Prostate gland (tissue), 2 donors: ENCODE measurements at regions not wholly inside any gene's neighbourhood (a gene's known extent, or its start where the extent isn't known, plus 50 kb on each side); places are given as distances from the start of the nearest gene placed in this dataset.

Source experiments
- DNase-seq: peaks from one replicate; pipeline ENCODE4 v3.0.0-alpha.2; 2019; ENCODE audit warnings: low spot score
- H3K27ac ChIP-seq, 2 donors: fragments of 200-600 bp; sonication (generic); 2 replicates each; pipeline ENCODE4 v1.5.1; 2017 to 2019
- H3K27me3 ChIP-seq: fragments of 200-600 bp; sonication (generic); replicated peaks from 2 replicates; pipeline ENCODE4 v1.5.1; 2019; ENCODE audit not compliant: insufficient read depth
- H3K36me3 ChIP-seq, 2 donors: fragments of 200-600 bp; sonication (generic); 1 replicate in 1 of 2; 2 replicates in 1 of 2; pipeline versions ENCODE4 v1.5.1 to v1.8.1; 2017 to 2019
- H3K4me1 ChIP-seq: fragments of 200-600 bp; sonication (generic); replicated peaks from 2 replicates; pipeline ENCODE4 v1.5.1; 2019
- H3K4me3 ChIP-seq, 2 donors: fragments of 200-600 bp; sonication (generic); 2 replicates each; pipeline ENCODE4 v1.5.1; 2017 to 2019
- H3K9me3 ChIP-seq: fragments of 200-600 bp; sonication (generic); 2 replicates; pipeline ENCODE4 v1.5.1; 2017
- POLR2A ChIP-seq: fragments of 450-650 bp; IDR thresholded peaks from one replicate; pipeline ENCODE4 v1.6.1; 2016; ENCODE audit warnings: antibody characterized with exemption, mild to moderate bottlenecking
- POLR2AphosphoS5 ChIP-seq: sonication (generic); formaldehyde crosslinking; IDR thresholded peaks from one replicate; pipeline ENCODE4 v1.6.1; 2017; ENCODE audit warnings: antibody characterized with exemption
- WGBS: methylation state at CpG from one replicate; pipeline ENCODE4 v1.1.5; 2018; 5-methylcytosine and 5-hydroxymethylcytosine counted together
- intact Hi-C: fragments of 100-400 bp; cut with DNase I; formaldehyde crosslinking; loops from one replicate; pipeline ENCODE4 v1.14.2; 2022
- TF ChIP-seq, protein P1 (sequence below), 4 experiments: fragments of 200-600 bp in 2 of 4; fragments of 450-650 bp in 2 of 4; sonication (generic) in 2 of 4; IDR thresholded peaks; 1 replicate in 3 of 4; 2 replicates in 1 of 4; pipeline ENCODE4 v1.5.1; 2016 to 2019; ENCODE audit warnings: antibody characterized with exemption in 4 of 4, mild to moderate bottlenecking in 2 of 4, moderate library complexity in 2 of 4

DNA sequence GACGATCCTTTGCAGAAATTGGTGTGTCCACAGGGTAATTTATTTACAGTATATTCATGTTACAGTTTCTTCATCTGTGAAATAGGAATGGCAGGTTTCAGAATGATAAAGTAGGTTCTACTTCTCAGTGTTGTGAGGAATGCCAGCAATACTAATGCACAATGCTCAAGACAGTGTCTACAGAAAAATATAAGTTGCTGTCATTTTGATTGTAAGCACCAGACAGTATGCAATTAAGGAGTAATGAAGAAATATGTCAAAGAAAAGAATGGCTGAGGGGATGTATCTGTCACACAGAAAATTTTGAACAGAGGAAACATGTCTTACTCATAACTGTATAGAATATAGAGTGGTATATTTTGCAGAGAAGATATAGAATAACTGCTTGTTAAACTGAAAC lies 525.4 kb downstream of the GALC start:
- H3K9me3 ChIP-seq: no peaks in the 10 kb centered on the region
- TF ChIP-seq POLR2AphosphoS5: no peak
- TF ChIP-seq POLR2A: no peak
- TF ChIP-seq, protein P1, sequence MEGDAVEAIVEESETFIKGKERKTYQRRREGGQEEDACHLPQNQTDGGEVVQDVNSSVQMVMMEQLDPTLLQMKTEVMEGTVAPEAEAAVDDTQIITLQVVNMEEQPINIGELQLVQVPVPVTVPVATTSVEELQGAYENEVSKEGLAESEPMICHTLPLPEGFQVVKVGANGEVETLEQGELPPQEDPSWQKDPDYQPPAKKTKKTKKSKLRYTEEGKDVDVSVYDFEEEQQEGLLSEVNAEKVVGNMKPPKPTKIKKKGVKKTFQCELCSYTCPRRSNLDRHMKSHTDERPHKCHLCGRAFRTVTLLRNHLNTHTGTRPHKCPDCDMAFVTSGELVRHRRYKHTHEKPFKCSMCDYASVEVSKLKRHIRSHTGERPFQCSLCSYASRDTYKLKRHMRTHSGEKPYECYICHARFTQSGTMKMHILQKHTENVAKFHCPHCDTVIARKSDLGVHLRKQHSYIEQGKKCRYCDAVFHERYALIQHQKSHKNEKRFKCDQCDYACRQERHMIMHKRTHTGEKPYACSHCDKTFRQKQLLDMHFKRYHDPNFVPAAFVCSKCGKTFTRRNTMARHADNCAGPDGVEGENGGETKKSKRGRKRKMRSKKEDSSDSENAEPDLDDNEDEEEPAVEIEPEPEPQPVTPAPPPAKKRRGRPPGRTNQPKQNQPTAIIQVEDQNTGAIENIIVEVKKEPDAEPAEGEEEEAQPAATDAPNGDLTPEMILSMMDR (IDR thresholded peaks at IDR 0.05): no peak
- H3K27me3 ChIP-seq: no peaks in the 10 kb centered on the region
- no peaks in the 10 kb centered on the region for H3K4me1 ChIP-seq
- no peak overlapping the region for H3K4me3 ChIP-seq
- 88% methylated on average over 1 of the region's 1 CpG for WGBS
- H3K36me3 ChIP-seq: no peaks in the 10 kb centered on the region
- intact Hi-C loops: no loop called here
- H3K27ac ChIP-seq: no peak overlapping the region
- DNase-seq: no peak

DNA sequence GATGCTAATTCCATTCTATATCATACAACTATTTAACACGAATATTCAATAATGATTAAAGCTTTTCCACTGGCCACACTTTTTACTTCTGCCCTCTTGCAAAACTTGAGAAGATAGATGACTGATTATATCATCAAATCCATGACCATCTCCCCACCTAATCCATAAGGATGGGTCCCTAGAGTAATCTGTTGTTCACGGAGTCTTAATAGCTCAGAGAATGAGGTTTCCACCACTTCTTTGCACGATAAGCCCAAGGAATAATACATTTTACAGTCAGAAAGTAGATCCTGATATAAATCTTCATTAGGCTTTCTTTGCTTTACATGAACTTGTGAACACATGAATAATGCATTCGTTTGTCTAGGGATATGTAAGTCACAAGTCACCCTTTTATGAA lies 527.2 kb downstream of the GALC start:
- 73% methylated on average over 4 of the region's 4 CpGs for WGBS
- Histone ChIP-seq H3K9me3 (no peaks in the 10 kb centered on the region), H3K4me3 (no peak overlapping the region), H3K27ac (no peak overlapping the region), H3K4me1 (no peaks in the 10 kb centered on the region), H3K27me3 (no peaks in the 10 kb centered on the region), H3K36me3 (no peaks in the 10 kb centered on the region)
- no peak for TF ChIP-seq POLR2AphosphoS5
- no peak for TF ChIP-seq POLR2A
- TF ChIP-seq, protein P1 (IDR thresholded peaks at IDR 0.05): no peak
- no peak for DNase-seq
- intact Hi-C loops: no loop called here

DNA sequence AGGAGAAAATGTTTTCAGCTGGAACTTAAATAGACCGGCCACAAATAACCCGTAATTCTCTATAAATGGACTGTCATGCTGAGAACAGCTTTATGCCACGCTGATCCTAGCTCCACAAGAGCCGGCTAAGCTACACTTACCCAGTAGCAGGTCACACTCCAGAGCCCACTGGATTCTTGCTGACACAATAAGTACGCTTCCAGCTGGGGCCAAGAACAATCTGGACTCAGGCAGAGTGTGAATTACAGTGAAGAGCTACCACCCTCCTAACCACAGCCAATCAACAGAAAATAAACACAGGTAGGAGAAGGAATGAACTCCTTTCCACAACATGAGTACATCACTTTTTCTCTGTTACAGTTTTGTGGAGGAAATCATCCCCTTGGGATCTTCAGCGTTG lies 531.3 kb downstream of the GALC start:
- H3K4me1 ChIP-seq: no peaks in the 10 kb centered on the region
- H3K27me3 ChIP-seq: no peaks in the 10 kb centered on the region
- intact Hi-C loops: no loop called here
- H3K27ac ChIP-seq: no peak overlapping the region
- H3K9me3 ChIP-seq: no peaks in the 10 kb centered on the region
- no peak overlapping the region for H3K4me3 ChIP-seq
- DNase-seq: no peak
- H3K36me3 ChIP-seq: no peaks in the 10 kb centered on the region
- 82% methylated on average over 6 of the region's 6 CpGs for WGBS
- TF ChIP-seq POLR2A (no peak), POLR2AphosphoS5 (no peak)
- TF ChIP-seq, protein P1 (IDR thresholded peaks at IDR 0.05): no peak

DNA sequence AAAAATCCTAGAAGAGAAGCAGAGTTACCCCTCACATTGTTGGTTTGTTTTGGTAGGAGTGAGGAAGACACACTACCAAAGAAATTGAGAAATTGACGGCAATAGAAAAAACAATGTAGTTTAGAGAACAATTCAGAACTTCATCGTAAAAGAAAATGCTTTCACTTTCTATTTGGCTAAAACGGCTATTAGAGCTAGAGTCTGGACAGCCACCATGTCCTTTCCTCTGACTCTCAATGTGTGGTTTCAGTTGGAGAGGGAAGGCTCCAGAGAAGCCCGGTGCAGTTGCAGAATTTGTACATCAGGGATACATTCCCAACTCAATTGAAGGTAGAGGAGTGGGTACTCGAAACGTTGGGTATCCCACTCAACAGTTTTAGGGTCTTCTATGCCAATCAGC lies 535.3 kb downstream of the GALC start:
- DNase-seq: no peak
- Histone ChIP-seq H3K4me3 (no peak overlapping the region), H3K27me3 (no peaks in the 10 kb centered on the region), H3K36me3 (no peaks in the 10 kb centered on the region), H3K9me3 (no peaks in the 10 kb centered on the region), H3K27ac (no peak overlapping the region), H3K4me1 (no peaks in the 10 kb centered on the region)
- TF ChIP-seq POLR2AphosphoS5 (no peak), POLR2A (no peak)
- TF ChIP-seq, protein P1 (IDR thresholded peaks at IDR 0.05): no peak
- WGBS: 75% methylated on average over 6 of the region's 6 CpGs
- intact Hi-C loops: no loop called here

DNA sequence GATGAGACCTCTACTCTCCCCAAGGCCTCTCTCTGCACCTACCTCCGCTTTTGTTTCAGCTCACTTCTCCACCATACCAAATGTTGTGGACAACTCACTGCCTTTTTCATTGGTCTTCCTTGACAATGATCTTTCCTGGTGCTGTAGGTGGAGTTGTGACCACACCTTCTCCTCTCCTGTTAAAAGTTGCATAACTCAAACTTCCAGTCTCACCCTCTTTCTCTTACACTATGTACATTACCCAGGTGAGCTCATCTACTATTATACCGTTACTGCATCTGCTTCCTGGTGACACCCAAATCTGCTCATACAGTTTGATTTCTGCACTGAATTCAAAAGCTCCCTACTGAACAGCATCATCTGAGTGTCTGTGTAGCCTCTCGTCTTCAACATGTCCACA lies 542.8 kb downstream of the GALC start:
- H3K36me3 ChIP-seq: no peaks in the 10 kb centered on the region

More for the DNA sequence above, 542.8 kb downstream of the GALC start:
- intact Hi-C loops: no loop called here
- 91% methylated on average over 3 of the region's 3 CpGs for WGBS
- no peak for DNase-seq
- Histone ChIP-seq H3K4me3 (no peak overlapping the region), H3K9me3 (no peaks in the 10 kb centered on the region), H3K27me3 (no peaks in the 10 kb centered on the region), H3K4me1 (no peaks in the 10 kb centered on the region), H3K27ac (no peak overlapping the region)
- TF ChIP-seq POLR2AphosphoS5 (no peak), POLR2A (no peak)
- TF ChIP-seq, protein P1 (IDR thresholded peaks at IDR 0.05): no peak
